ENCODE measurements at regions not wholly inside any gene's neighbourhood (a gene's known extent, or its start where the extent isn't known, plus 50 kb on each side); places are given as distances from the start of the nearest gene placed in this dataset.

GRCh38 chr9:22210262-22210661 lies 201.2 kb upstream of the CDKN2B start:
- in situ Hi-C loops (cut with HindIII; ENCODE audit: low sequenced_read_pairs): no loop called here
- no peak for DNase-seq (ENCODE audit: low read depth, low spot score)
- no peak overlapping the region for H3K4me3 ChIP-seq (ENCODE audit: low read depth, low read length)
- no peak for TF ChIP-seq CTCF (IDR thresholded peaks at IDR 0.05; ENCODE audit: low read depth, low read length)

- H3K4me3 ChIP-seq (ENCODE audit: low read depth, low read length): no peak overlapping the region
- in situ Hi-C loops (cut with HindIII; ENCODE audit: low sequenced_read_pairs): no loop called here
- DNase-seq (ENCODE audit: low read depth, low spot score): peak; percentile 52
- TF ChIP-seq CTCF (IDR thresholded peaks at IDR 0.05; ENCODE audit: low read depth, low read length): no peak
Observed at GRCh38 chr9:22210936-22211335, 201.8 kb upstream of the CDKN2B start.

- peak; percentile 98 for DNase-seq (ENCODE audit: low read depth, low spot score)
Observed at GRCh38 chr9:22211588-22212360, 202.7 kb upstream of the CDKN2B start.

GRCh38 chr9:22214021-22214420 lies 204.9 kb upstream of the CDKN2B start:
- in situ Hi-C loops (cut with HindIII; ENCODE audit: low sequenced_read_pairs): no loop called here
- DNase-seq (ENCODE audit: low read depth, low spot score): peak; percentile 40
- H3K4me3 ChIP-seq (ENCODE audit: low read depth, low read length): no peak overlapping the region
- TF ChIP-seq CTCF (IDR thresholded peaks at IDR 0.05; ENCODE audit: low read depth, low read length): no peak

More at GRCh38 chr9:22211588-22212360, 202.7 kb upstream of the CDKN2B start:
- no peak for TF ChIP-seq CTCF (IDR thresholded peaks at IDR 0.05; ENCODE audit: low read depth, low read length)
- in situ Hi-C loops (cut with HindIII; ENCODE audit: low sequenced_read_pairs): no loop called here
- no peak overlapping the region for H3K4me3 ChIP-seq (ENCODE audit: low read depth, low read length)

GRCh38 chr9:22214497-22215031 lies 205.5 kb upstream of the CDKN2B start:
- peak; percentile 58 for DNase-seq (ENCODE audit: low read depth, low spot score)

GRCh38 chr9:22215521-22215920 lies 206.4 kb upstream of the CDKN2B start:
- TF ChIP-seq CTCF (IDR thresholded peaks at IDR 0.05; ENCODE audit: low read depth, low read length): no peak
- no peak overlapping the region for H3K4me3 ChIP-seq (ENCODE audit: low read depth, low read length)
- no peak for DNase-seq (ENCODE audit: low read depth, low spot score)
- in situ Hi-C loops (cut with HindIII; ENCODE audit: low sequenced_read_pairs): no loop called here

More at GRCh38 chr9:22214497-22215031, 205.5 kb upstream of the CDKN2B start:
- in situ Hi-C loops (cut with HindIII; ENCODE audit: low sequenced_read_pairs): no loop called here
- no peak overlapping the region for H3K4me3 ChIP-seq (ENCODE audit: low read depth, low read length)
- no peak for TF ChIP-seq CTCF (IDR thresholded peaks at IDR 0.05; ENCODE audit: low read depth, low read length)
